Activated CD8-positive, alpha-beta T cell treated with anti-CD3 and anti-CD28 coated beads for 36 hours (primary cell): ENCODE measurements at regions not wholly inside any gene's neighbourhood (a gene's known extent, or its start where the extent isn't known, plus 50 kb on each side); places are given as distances from the start of the nearest gene placed in this dataset.

Experiments
- ATAC-seq: fragments of 200-7000 bp; cut with Tn5 transposase; one replicate; pipeline ENCODE4 v1.10.0; 2021; ENCODE audit warnings: mild to moderate bottlenecking, moderate library complexity
- CTCF ChIA-PET: fragments of 350-600 bp; sonication (Branson Sonifier 250); formaldehyde crosslinking; loops from one replicate; lab custom pipeline; 2021; ENCODE audit warnings: antibody characterized with exemption; lab: Charles Lee
- POLR2A ChIA-PET: fragments of 350-600 bp; sonication (Branson Sonifier 250); formaldehyde crosslinking; loops from one replicate; lab custom pipeline; 2021; ENCODE audit warnings: antibody characterized with exemption; lab: Charles Lee
- DNase-seq: peaks from one replicate; pipeline ENCODE4 v3.0.0-alpha.2; 2020
- H3K27ac Mint-ChIP-seq: one replicate; pipeline ENCODE4 v1.8.0; 2021; ENCODE audit warnings: mild to moderate bottlenecking, mixed read lengths
- H3K27me3 Mint-ChIP-seq: one replicate; pipeline ENCODE4 v1.8.0; 2021; ENCODE audit warnings: mixed read lengths
- H3K36me3 Mint-ChIP-seq: one replicate; pipeline ENCODE4 v1.8.0; 2021; ENCODE audit warnings: low read depth, mixed read lengths
- H3K4me1 Mint-ChIP-seq: one replicate; pipeline ENCODE4 v1.8.0; 2021; ENCODE audit warnings: low read depth, mixed read lengths
- H3K4me3 Mint-ChIP-seq: one replicate; pipeline ENCODE4 v1.8.0; 2021; ENCODE audit warnings: mild to moderate bottlenecking, moderate library complexity, mixed read lengths
- H3K9me3 Mint-ChIP-seq: one replicate; pipeline ENCODE4 v1.8.0; 2021; ENCODE audit warnings: mixed read lengths
- CTCF ChIP-seq: fragments of 200-600 bp; IDR thresholded peaks from one replicate; pipeline ENCODE4 v1.8.0; 2022; ENCODE audit warnings: antibody characterized with exemption, mild to moderate bottlenecking
- intact Hi-C: fragments of 100-400 bp; cut with micrococcal nuclease; formaldehyde crosslinking; loops from one replicate; pipeline ENCODE4 v1.10.0; 2022

- Mint-ChIP-seq H3K4me3 (no peak overlapping the region), H3K27ac (no peak overlapping the region), H3K4me1 (peaks cover 14% of the 10 kb centered on the region), H3K36me3 (no peaks in the 10 kb centered on the region), H3K9me3 (no peaks in the 10 kb centered on the region), H3K27me3 (no peaks in the 10 kb centered on the region)
- DNase-seq, result no peak
- POLR2A ChIA-PET, result no interaction called here
- CTCF ChIA-PET, result no interaction called here
- intact Hi-C loops, result no loop called here
- TF ChIP-seq CTCF, result no peak
- ATAC-seq, result no peak
Observed at GRCh38 chrX:42708222-42708621, 69.7 kb downstream of the PPP1R2C start.

GRCh38 chrX:42707742-42708141, 70.2 kb downstream of the PPP1R2C start:
- ChIA-PET CTCF (no interaction called here), POLR2A (no interaction called here)

GRCh38 chrX:42704454-42704853, 73.5 kb downstream of the PPP1R2C start:
- no peaks in the 10 kb centered on the region for H3K27me3 Mint-ChIP-seq
- no peak overlapping the region for H3K4me3 Mint-ChIP-seq
- ChIA-PET POLR2A (interaction anchor here (1.1 kb wide), 1 partner anchor 13 kb away, joined by 3 read pairs; no protein-coding TSS in a partner anchor), CTCF (no interaction called here)
- peak; percentile 47 for ATAC-seq
- peaks cover 12% of the 10 kb centered on the region for H3K4me1 Mint-ChIP-seq
- TF ChIP-seq CTCF, result no peak
- DNase-seq, result peak; percentile 10
- H3K36me3 Mint-ChIP-seq, result no peaks in the 10 kb centered on the region
- H3K27ac Mint-ChIP-seq, result no peak overlapping the region
- H3K9me3 Mint-ChIP-seq, result no peaks in the 10 kb centered on the region
- intact Hi-C loops, result no loop called here

More at GRCh38 chrX:42707742-42708141, 70.2 kb downstream of the PPP1R2C start:
- Mint-ChIP-seq H3K9me3 (no peaks in the 10 kb centered on the region), H3K4me1 (peaks cover 14% of the 10 kb centered on the region), H3K36me3 (no peaks in the 10 kb centered on the region), H3K27me3 (no peaks in the 10 kb centered on the region), H3K4me3 (no peak overlapping the region), H3K27ac (no peak overlapping the region)
- DNase-seq, result no peak
- no peak for ATAC-seq
- intact Hi-C loops, result no loop called here
- no peak for TF ChIP-seq CTCF

- CTCF ChIA-PET, result no interaction called here
- ATAC-seq (no peak), DNase-seq (no peak)
- intact Hi-C loops, result no loop called here
- H3K27me3 Mint-ChIP-seq, result no peaks in the 10 kb centered on the region
- POLR2A ChIA-PET, result no interaction called here
- no peak overlapping the region for H3K27ac Mint-ChIP-seq
- no peak for TF ChIP-seq CTCF
- no peaks in the 10 kb centered on the region for H3K9me3 Mint-ChIP-seq
- H3K36me3 Mint-ChIP-seq, result no peaks in the 10 kb centered on the region
- no peak overlapping the region for H3K4me3 Mint-ChIP-seq
- H3K4me1 Mint-ChIP-seq, result no peaks in the 10 kb centered on the region
Observed at GRCh38 chrX:42697544-42697943, 80.4 kb downstream of the PPP1R2C start.

GRCh38 chrX:42696536-42697124, 81.3 kb downstream of the PPP1R2C start:
- Mint-ChIP-seq H3K36me3 (no peaks in the 10 kb centered on the region), H3K4me3 (no peak overlapping the region), H3K27ac (no peak overlapping the region), H3K4me1 (no peaks in the 10 kb centered on the region), H3K9me3 (no peaks in the 10 kb centered on the region), H3K27me3 (no peaks in the 10 kb centered on the region)
- DNase-seq, result no peak
- intact Hi-C loops, result no loop called here
- TF ChIP-seq CTCF, result no peak
- CTCF ChIA-PET, result no interaction called here
- ATAC-seq, result no peak
- POLR2A ChIA-PET, result no interaction called here
